Superior temporal gyrus (tissue), 1 donor: ENCODE measurements at regions not wholly inside any gene's neighbourhood (a gene's known extent, or its start where the extent isn't known, plus 50 kb on each side); places are given as distances from the start of the nearest gene placed in this dataset.
"Not testable (repeated sequence)": the region's sequence is repeated elsewhere in the genome, so short reads cannot be mapped to it uniquely, and the experiment has no call there.

Experiments used
- DNase-seq: peaks from one replicate; pipeline ENCODE4 v3.0.0-alpha.2; 2016; ENCODE audit errors: extremely low spot score

GRCh38 chr14:83689265-83689664 lies 1840.7 kb upstream of the FLRT2 start:
- DNase-seq, result no peak

GRCh38 chr14:83697099-83697498 lies 1832.8 kb upstream of the FLRT2 start:
- no peak for DNase-seq

GRCh38 chr14:83702619-83703018 lies 1827.3 kb upstream of the FLRT2 start:
- DNase-seq, result no peak

GRCh38 chr14:83706231-83706954 lies 1823.6 kb upstream of the FLRT2 start:
- DNase-seq, result no peak

GRCh38 chr14:83707056-83707455 lies 1822.9 kb upstream of the FLRT2 start:
- no peak for DNase-seq

- DNase-seq, result no peak
Observed at GRCh38 chr14:83709116-83709515, 1820.8 kb upstream of the FLRT2 start.

GRCh38 chr14:83711046-83711445 lies 1818.9 kb upstream of the FLRT2 start:
- no peak for DNase-seq

- no peak for DNase-seq
Observed at GRCh38 chr14:83712418-83713129, 1817.4 kb upstream of the FLRT2 start.

- no peak for DNase-seq
Observed at GRCh38 chr14:83713732-83714131, 1816.2 kb upstream of the FLRT2 start.

GRCh38 chr14:83714151-83714550 lies 1815.8 kb upstream of the FLRT2 start:
- no peak for DNase-seq

- not testable (repeated sequence) for DNase-seq
Observed at GRCh38 chr14:83719435-83719834, 1810.5 kb upstream of the FLRT2 start.

- DNase-seq, result no peak
Observed at GRCh38 chr14:83733670-83734069, 1796.3 kb upstream of the FLRT2 start.

- no peak for DNase-seq
Observed at GRCh38 chr14:83734431-83734830, 1795.5 kb upstream of the FLRT2 start.

GRCh38 chr14:83741269-83741668 lies 1788.7 kb upstream of the FLRT2 start:
- DNase-seq, result no peak

GRCh38 chr14:83744224-83744623 lies 1785.7 kb upstream of the FLRT2 start:
- DNase-seq, result no peak

- no peak for DNase-seq
Observed at GRCh38 chr14:83744891-83745290, 1785.1 kb upstream of the FLRT2 start.

- DNase-seq, result no peak
Observed at GRCh38 chr14:83746336-83746735, 1783.6 kb upstream of the FLRT2 start.

- no peak for DNase-seq
Observed at GRCh38 chr14:83757916-83758315, 1772.0 kb upstream of the FLRT2 start.

- DNase-seq, result no peak
Observed at GRCh38 chr14:83764656-83765599, 1765.0 kb upstream of the FLRT2 start.

GRCh38 chr14:83777516-83777915 lies 1752.4 kb upstream of the FLRT2 start:
- DNase-seq, result no peak

- DNase-seq, result no peak
Observed at GRCh38 chr14:83779266-83779665, 1750.7 kb upstream of the FLRT2 start.

- no peak for DNase-seq
Observed at GRCh38 chr14:83780321-83780720, 1749.6 kb upstream of the FLRT2 start.
